Retinal pigment epithelial cell (primary cell): ENCODE measurements at regions not wholly inside any gene's neighbourhood (a gene's known extent, or its start where the extent isn't known, plus 50 kb on each side); places are given as distances from the start of the nearest gene placed in this dataset.

Experiments used
- DNase-seq: peaks from one replicate; pipeline ENCODE4 v3.0.0-alpha.2; 2010; ENCODE audit warnings: low read depth
- H3K4me3 ChIP-seq: 2 replicates; pipeline ENCODE4 v1.5.1; 2011; ENCODE audit warnings: mild to moderate bottlenecking, low read length, control low read depth, moderate library complexity
- CTCF ChIP-seq: conservative IDR thresholded peaks from 2 replicates; pipeline ENCODE4 v1.5.1; 2011; ENCODE audit warnings: low read depth, low read length, control low read depth, inconsistent platforms

DNA sequence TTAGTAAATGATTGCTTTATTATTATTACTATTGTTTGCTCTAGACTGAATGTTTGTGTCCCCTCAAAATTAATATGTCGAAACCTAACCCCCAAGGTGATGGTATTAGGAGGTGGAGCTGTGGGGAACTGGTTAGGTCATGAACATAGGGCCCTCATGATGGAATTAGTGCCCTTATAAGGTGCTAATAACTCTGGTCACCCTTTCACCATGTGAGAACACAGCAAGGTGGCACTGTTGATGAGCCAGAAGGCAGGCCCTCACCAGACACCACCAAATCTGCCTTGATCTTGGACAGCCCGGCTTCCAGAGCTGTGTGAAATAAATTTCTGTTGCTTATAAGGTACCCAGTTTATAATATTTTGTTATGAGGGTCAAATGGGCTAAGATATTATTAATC, 95.8 kb downstream of the BDNF start:
- DNase-seq = no peak
- no peak overlapping the region for H3K4me3 ChIP-seq
- TF ChIP-seq CTCF = no peak

DNA sequence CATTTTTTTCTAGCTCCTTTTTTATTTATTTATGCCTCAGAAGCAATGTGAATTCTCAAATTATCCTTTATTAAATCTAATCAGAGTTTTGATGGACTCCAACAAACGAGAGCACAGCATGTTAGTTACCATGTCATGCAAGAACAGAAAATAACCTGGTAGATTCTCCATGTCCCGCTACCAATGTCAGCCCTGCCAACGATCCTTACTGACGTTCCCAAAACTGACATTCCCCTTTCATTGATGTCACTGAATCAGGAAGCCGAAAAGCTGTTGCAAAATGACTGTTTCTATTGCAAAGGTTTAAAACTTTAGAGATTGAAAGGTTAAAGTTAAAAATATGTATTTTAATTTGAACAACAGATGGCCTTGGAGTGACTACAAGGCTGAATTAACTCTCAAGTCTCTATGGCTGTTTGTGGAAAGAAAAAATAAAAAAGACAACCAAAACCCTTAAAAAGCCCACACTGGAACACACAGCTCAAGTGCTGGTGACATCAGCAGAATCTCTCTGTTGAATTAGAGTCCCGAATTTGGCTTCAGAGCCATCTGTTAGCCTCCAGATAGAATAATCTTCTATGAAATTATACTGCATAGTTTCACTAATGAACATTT, 96.8 kb downstream of the BDNF start:
- H3K4me3 ChIP-seq = no peak overlapping the region
- no peak for TF ChIP-seq CTCF
- no peak for DNase-seq

DNA sequence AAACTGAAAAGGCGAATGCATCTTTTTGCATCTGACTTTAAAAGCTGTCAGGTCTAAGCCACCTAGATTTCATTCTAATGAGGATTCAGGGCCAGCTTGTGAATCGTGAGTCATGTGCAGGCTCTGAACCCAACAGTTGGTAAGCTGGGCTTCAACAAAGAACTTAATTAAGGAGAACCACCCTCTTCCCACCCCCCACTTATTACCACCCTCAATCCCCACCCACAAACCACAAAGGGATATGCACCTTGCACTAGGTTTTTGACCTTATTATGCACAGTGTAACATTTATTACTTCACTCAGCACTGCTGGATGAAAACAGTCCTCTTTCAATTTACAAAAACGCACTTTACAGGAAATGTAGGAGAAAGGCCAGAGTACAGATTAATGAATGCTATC, 94.1 kb upstream of the LIN7C start:
- no peak for TF ChIP-seq CTCF
- H3K4me3 ChIP-seq = no peak overlapping the region
- DNase-seq = peak; percentile 54

GRCh38 chr11:27599217-27599616, 92.6 kb upstream of the LIN7C start:
- DNase-seq = no peak
- no peak for TF ChIP-seq CTCF
- no peak overlapping the region for H3K4me3 ChIP-seq

- DNase-seq = no peak
- no peak for TF ChIP-seq CTCF
- no peak overlapping the region for H3K4me3 ChIP-seq
Measured at GRCh38 chr11:27596802-27597201, 90.2 kb upstream of the LIN7C start.

GRCh38 chr11:27596388-27596787, 89.8 kb upstream of the LIN7C start:
- no peak for TF ChIP-seq CTCF
- no peak for DNase-seq
- no peak overlapping the region for H3K4me3 ChIP-seq

- no peak for TF ChIP-seq CTCF
- no peak overlapping the region for H3K4me3 ChIP-seq
- DNase-seq = no peak
Measured at GRCh38 chr11:27592098-27592780, 85.7 kb upstream of the LIN7C start.
